Activated CD4-positive, alpha-beta T cell treated with anti-CD3 and anti-CD28 coated beads, Interleukin-2, amount 50 U/mL, for 16 hours (primary cell): ENCODE measurements at regions not wholly inside any gene's neighbourhood (a gene's known extent, or its start where the extent isn't known, plus 50 kb on each side); places are given as distances from the start of the nearest gene placed in this dataset.
"Not testable (repeated sequence)": the region's sequence is repeated elsewhere in the genome, so short reads cannot be mapped to it uniquely, and the experiment has no call there.

Experiments
- DNase-seq: peaks from one replicate; pipeline ENCODE4 v3.0.0-alpha.2; 2020

GRCh38 chr6:141969768-141970415, 162.8 kb upstream of the GJE1 start:
- DNase-seq: not testable (repeated sequence)

- no peak for DNase-seq
Measured at GRCh38 chr6:141969201-141969600, 163.5 kb upstream of the GJE1 start.

GRCh38 chr6:141968632-141969031, 164.1 kb upstream of the GJE1 start:
- no peak for DNase-seq

- no peak for DNase-seq
Measured at GRCh38 chr6:141965016-141965545, 167.6 kb upstream of the GJE1 start.

- DNase-seq: peak; percentile 21
Measured at GRCh38 chr6:141963543-141964295, 169.0 kb upstream of the GJE1 start.

- no peak for DNase-seq
Measured at GRCh38 chr6:141957271-141957670, 175.5 kb upstream of the GJE1 start.

GRCh38 chr6:141956868-141957267, 175.9 kb upstream of the GJE1 start:
- no peak for DNase-seq

GRCh38 chr6:141956046-141956761, 176.5 kb upstream of the GJE1 start:
- no peak for DNase-seq

GRCh38 chr6:141953072-141953471, 179.7 kb upstream of the GJE1 start:
- DNase-seq: no peak

- DNase-seq: no peak
Measured at GRCh38 chr6:141946502-141946901, 186.2 kb upstream of the GJE1 start.

GRCh38 chr6:141938664-141939063, 194.1 kb upstream of the GJE1 start:
- DNase-seq: no peak

GRCh38 chr6:141932685-141933084, 200.0 kb upstream of the GJE1 start:
- no peak for DNase-seq

GRCh38 chr6:141926200-141926900, 206.4 kb upstream of the GJE1 start:
- DNase-seq: peak; percentile 25

GRCh38 chr6:141925001-141925400, 207.7 kb upstream of the GJE1 start:
- no peak for DNase-seq

- DNase-seq: no peak
Measured at GRCh38 chr6:141922898-141923297, 209.8 kb upstream of the GJE1 start.

GRCh38 chr6:141916682-141917505, 215.8 kb upstream of the GJE1 start:
- not testable (repeated sequence) for DNase-seq

- DNase-seq: no peak
Measured at GRCh38 chr6:141914646-141915045, 218.1 kb upstream of the GJE1 start.

GRCh38 chr6:141906569-141907080, 226.1 kb upstream of the GJE1 start:
- no peak for DNase-seq

- DNase-seq: no peak
Measured at GRCh38 chr6:141890661-141891060, 242.1 kb upstream of the GJE1 start.

GRCh38 chr6:141884850-141885249, 247.9 kb upstream of the GJE1 start:
- DNase-seq: no peak

- no peak for DNase-seq
Measured at GRCh38 chr6:141878686-141879085, 254.0 kb upstream of the GJE1 start.
